ENCODE measurements at regions not wholly inside any gene's neighbourhood (a gene's known extent, or its start where the extent isn't known, plus 50 kb on each side); places are given as distances from the start of the nearest gene placed in this dataset.

- H3K9ac ChIP-seq: no peak overlapping the region
- no peak overlapping the region for H2AFZ ChIP-seq (ENCODE audit: low read depth)
- TF ChIP-seq REST (IDR thresholded peaks at IDR 0.05; ENCODE audit: low read depth, low read length) (no peak), EZH2phosphoT487 (IDR thresholded peaks at IDR 0.05; ENCODE audit: borderline replicate concordance, low read depth) (no peak), ZBTB33 (IDR thresholded peaks at IDR 0.05; ENCODE audit: borderline replicate concordance, low read depth) (no peak), TCF12 (IDR thresholded peaks at IDR 0.05) (no peak), RAD21 (IDR thresholded peaks at IDR 0.05; ENCODE audit: low read length) (no peak), MXI1 (IDR thresholded peaks at IDR 0.05; ENCODE audit: low read depth, low read length) (no peak), FOXJ3 (CRISPR knock-in tag; IDR thresholded peaks at IDR 0.05) (no peak), ELF1 (IDR thresholded peaks at IDR 0.05) (no peak), IRF3 (IDR thresholded peaks at IDR 0.05; ENCODE audit: low read depth, low read length) (no peak), POLR2AphosphoS5 (IDR thresholded peaks at IDR 0.05; ENCODE audit: low read depth, low read length) (no peak), TAF1 (IDR thresholded peaks at IDR 0.05; ENCODE audit: borderline replicate concordance, low read depth, low read length) (no peak)
- H3K4me3 ChIP-seq (ENCODE audit: low read depth in 2 of 2, low read length in 1 of 2): no peak overlapping the region
- POLR2A ChIA-PET: no interaction called here
- no peaks in the 10 kb centered on the region for H3K36me3 ChIP-seq (replicated peaks in 1 of 2; ENCODE audit: control insufficient read depth in 1 of 2, insufficient read depth in 2 of 2, low read length in 1 of 2)
- no peaks in the 10 kb centered on the region for H3K27me3 ChIP-seq (ENCODE audit: insufficient read depth)
- CTCF ChIA-PET: interaction anchor here (1.1 kb wide), 2 partner anchors 31 to 436 kb away, joined by 3 to 4 read pairs; no protein-coding TSS in a partner anchor
- no peaks in the 10 kb centered on the region for H3K79me2 ChIP-seq (ENCODE audit: insufficient read depth)
- no peak for DNase-seq
- WGBS (ENCODE audit: low lambda C conversion rate): 72% methylated on average over 7 of the region's 7 CpGs
- H3K27ac ChIP-seq (ENCODE audit: low read depth in 2 of 2, low read length in 1 of 2): no peak overlapping the region
- H3K4me2 ChIP-seq: no peak overlapping the region
- H3K4me1 ChIP-seq (ENCODE audit: control insufficient read depth in 1 of 2, insufficient read depth in 2 of 2, low read depth in 1 of 2, low read length in 1 of 2): peaks cover 0 to 2% of the 10 kb centered on the region in 2 experiments; a peak in 2 of 4 replicates
- H3K9me3 ChIP-seq: no peaks in the 10 kb centered on the region
- no peaks in the 10 kb centered on the region for H3F3A ChIP-seq (replicated peaks; ENCODE audit: insufficient read depth)
- H3K9me2 ChIP-seq: no peaks in the 10 kb centered on the region
- H4K20me1 ChIP-seq (ENCODE audit: insufficient read depth): no peaks in the 10 kb centered on the region
Observed at GRCh38 chr10:25078658-25079431, 62.4 kb downstream of the THNSL1 start.

Measured in SK-N-SH (cell line).